SK-N-MC (cell line): ENCODE measurements at regions not wholly inside any gene's neighbourhood (a gene's known extent, or its start where the extent isn't known, plus 50 kb on each side); places are given as distances from the start of the nearest gene placed in this dataset.

Experiments
- EZH2 ChIP-seq: fragments of 200-600 bp; sonication (generic); IDR thresholded peaks from one replicate; pipeline ENCODE4 v1.6.1; 2017; ENCODE audit warnings: antibody characterized with exemption
- FOXP2 ChIP-seq: optimal IDR thresholded peaks from 2 replicates; pipeline ENCODE3; 2011; ENCODE audit warnings: mild to moderate bottlenecking, moderate library complexity; ENCODE audit not compliant: insufficient read depth; ENCODE audit errors: extremely low read length, control extremely low read depth
- POLR2AphosphoS5 ChIP-seq: IDR thresholded peaks from 2 replicates; pipeline ENCODE4 v1.6.1; 2012; ENCODE audit warnings: mild to moderate bottlenecking, low read depth, low read length, borderline replicate concordance

- no peak for TF ChIP-seq POLR2AphosphoS5
- no peak for TF ChIP-seq EZH2
- TF ChIP-seq FOXP2 = no peak
These were observed 130.3 kb downstream of the IRF8 start for GRCh38 chr16:86029131-86029741.
